Type B pancreatic cell (in vitro differentiated cells): ENCODE measurements at regions not wholly inside any gene's neighbourhood (a gene's known extent, or its start where the extent isn't known, plus 50 kb on each side); places are given as distances from the start of the nearest gene placed in this dataset.
A peak's percentile ranks its signal among the peaks of the same experiment; 100 is the strongest.
"Not testable (repeated sequence)": the region's sequence is repeated elsewhere in the genome, so short reads cannot be mapped to it uniquely, and the experiment has no call there.

Experiments used
- DNase-seq: peaks from one replicate; pipeline ENCODE4 v3.0.0; 2021; ENCODE audit warnings: mixed read lengths; ENCODE audit not compliant: unreplicated experiment; ENCODE audit errors: extremely low spot score
- H3K27ac Mint-ChIP-seq: 2 replicates; pipeline ENCODE4 v1.8.0; 2021; ENCODE audit warnings: mild to moderate bottlenecking, mixed read lengths
- H3K27me3 Mint-ChIP-seq: 2 replicates; pipeline ENCODE4 v1.8.0; 2021; ENCODE audit warnings: mixed read lengths
- H3K36me3 Mint-ChIP-seq: 2 replicates; pipeline ENCODE4 v1.8.0; 2021; ENCODE audit warnings: mixed read lengths
- H3K4me1 Mint-ChIP-seq: one replicate; pipeline ENCODE4 v1.8.0; 2021; ENCODE audit warnings: mixed read lengths; ENCODE audit not compliant: unreplicated experiment
- H3K4me3 Mint-ChIP-seq: 2 replicates; pipeline ENCODE4 v1.8.0; 2021; ENCODE audit warnings: mild to moderate bottlenecking, mixed read lengths
- H3K9me3 Mint-ChIP-seq: 2 replicates; pipeline ENCODE4 v1.8.0; 2021; ENCODE audit warnings: mixed read lengths
- CTCF ChIP-seq: fragments of 200-600 bp; sonication (generic); conservative IDR thresholded peaks from 2 replicates; pipeline ENCODE4 v1.5.0; 2021; ENCODE audit warnings: antibody characterized with exemption, mild to moderate bottlenecking

GRCh38 chr5:124962111-124962510 lies 215.7 kb upstream of the ZNF608 start:
- Mint-ChIP-seq H3K36me3 (no peaks in the 10 kb centered on the region), H3K27me3 (peaks cover 15% of the 10 kb centered on the region), H3K27ac (no peak overlapping the region), H3K9me3 (no peaks in the 10 kb centered on the region), H3K4me1 (peaks cover 12% of the 10 kb centered on the region), H3K4me3 (no peak overlapping the region)
- no peak for DNase-seq
- TF ChIP-seq CTCF, result no peak

- Mint-ChIP-seq H3K27me3 (peaks cover 14% of the 10 kb centered on the region), H3K4me3 (no peak overlapping the region), H3K27ac (no peak overlapping the region), H3K4me1 (peaks cover 12% of the 10 kb centered on the region), H3K36me3 (no peaks in the 10 kb centered on the region), H3K9me3 (no peaks in the 10 kb centered on the region)
- TF ChIP-seq CTCF, result no peak
- DNase-seq, result no peak
Measured at GRCh38 chr5:124962735-124963134, 216.3 kb upstream of the ZNF608 start.

- no peak for TF ChIP-seq CTCF
- Mint-ChIP-seq H3K36me3 (no peaks in the 10 kb centered on the region), H3K4me3 (no peak overlapping the region), H3K27me3 (peaks cover 14% of the 10 kb centered on the region), H3K9me3 (no peaks in the 10 kb centered on the region), H3K4me1 (peaks cover 12% of the 10 kb centered on the region), H3K27ac (peak overlapping the region; percentile 10)
- no peak for DNase-seq
Measured at GRCh38 chr5:124963236-124963919, 216.9 kb upstream of the ZNF608 start.

GRCh38 chr5:124966741-124967140 lies 220.3 kb upstream of the ZNF608 start:
- H3K4me1 Mint-ChIP-seq, result peaks cover 15% of the 10 kb centered on the region
- not testable (repeated sequence) for H3K27ac Mint-ChIP-seq

DNA sequence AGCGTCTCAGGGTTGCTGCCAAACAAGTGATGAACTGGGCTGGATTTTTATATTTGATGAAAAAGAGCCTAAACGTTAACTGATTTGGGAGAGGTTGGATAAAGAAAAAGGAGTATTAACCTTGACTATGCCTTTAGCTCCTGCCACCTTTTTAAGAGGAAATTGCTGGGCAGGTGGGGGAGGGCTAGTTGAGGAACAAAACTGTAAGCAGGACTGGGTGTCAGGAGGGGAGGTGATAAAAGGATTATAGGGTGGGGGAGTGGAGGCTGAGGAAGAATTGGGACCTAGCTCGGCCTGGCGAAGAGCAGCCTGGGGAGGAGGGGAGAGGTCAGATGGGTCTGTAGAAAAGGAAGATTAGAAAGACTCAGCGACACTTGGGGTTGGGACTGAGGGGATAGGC lies 223.9 kb upstream of the ZNF608 start:
- not testable (repeated sequence) for DNase-seq, H3K36me3 Mint-ChIP-seq, H3K4me1 Mint-ChIP-seq, H3K27ac Mint-ChIP-seq, H3K9me3 Mint-ChIP-seq, H3K4me3 Mint-ChIP-seq
- peaks cover 10% of the 10 kb centered on the region for H3K27me3 Mint-ChIP-seq

More at GRCh38 chr5:124966741-124967140, 220.3 kb upstream of the ZNF608 start:
- H3K27me3 Mint-ChIP-seq, result peaks cover 21% of the 10 kb centered on the region
- not testable (repeated sequence) for H3K4me3 Mint-ChIP-seq, H3K36me3 Mint-ChIP-seq, H3K9me3 Mint-ChIP-seq, DNase-seq

GRCh38 chr5:124972703-124973102 lies 226.3 kb upstream of the ZNF608 start:
- Mint-ChIP-seq H3K27me3 (peaks cover 10% of the 10 kb centered on the region), H3K4me1 (peaks cover 4% of the 10 kb centered on the region), H3K9me3 (peaks cover 6% of the 10 kb centered on the region), H3K27ac (no peak overlapping the region), H3K4me3 (no peak overlapping the region), H3K36me3 (peaks cover 11% of the 10 kb centered on the region)
- no peak for TF ChIP-seq CTCF
- no peak for DNase-seq

DNA sequence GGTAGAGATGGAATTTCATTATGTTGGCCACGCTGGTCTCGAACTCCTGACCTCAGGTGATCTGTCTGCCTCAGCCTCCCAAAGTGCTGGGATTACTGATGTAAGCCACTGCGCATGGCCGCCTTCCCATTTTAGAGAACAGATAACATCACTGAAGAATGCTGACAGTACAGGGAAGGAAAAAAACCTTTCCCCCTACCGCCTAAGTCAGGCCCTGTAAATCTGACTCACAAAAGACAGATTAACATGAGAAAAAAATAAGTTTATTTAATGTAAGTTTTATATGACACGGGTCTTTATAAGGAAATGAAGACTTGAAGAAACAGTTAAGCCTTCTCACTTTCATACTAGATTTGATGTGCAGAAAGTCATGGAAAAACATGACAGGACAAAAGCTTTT lies 227.2 kb upstream of the ZNF608 start:
- Mint-ChIP-seq H3K9me3 (peaks cover 6% of the 10 kb centered on the region), H3K4me3 (no peak overlapping the region), H3K27me3 (peaks cover 10% of the 10 kb centered on the region)

More for the DNA sequence above, 227.2 kb upstream of the ZNF608 start:
- TF ChIP-seq CTCF, result no peak
- no peak overlapping the region for H3K27ac Mint-ChIP-seq
- H3K36me3 Mint-ChIP-seq, result peaks cover 11% of the 10 kb centered on the region
- H3K4me1 Mint-ChIP-seq, result peaks cover 4% of the 10 kb centered on the region
- DNase-seq, result no peak
